PC-9 (cell line): ENCODE measurements at regions not wholly inside any gene's neighbourhood (a gene's known extent, or its start where the extent isn't known, plus 50 kb on each side); places are given as distances from the start of the nearest gene placed in this dataset.

Experiments used
- BruUV-seq: library from RNA; stranded (reverse); fragments of 400-500 nt; replicated peaks from 2 replicates; lab custom pipeline; 2021; lab: Mats Ljungman, UMichigan
- CTCF ChIA-PET: fragments of 300-600 bp; sonication (Branson Sonifier 250); formaldehyde crosslinking; loops from one replicate; lab custom pipeline; 2022; ENCODE audit warnings: antibody characterized with exemption; lab: Charles Lee
- POLR2A ChIA-PET: fragments of 300-600 bp; sonication (Branson Sonifier 250); formaldehyde crosslinking; loops from one replicate; lab custom pipeline; 2022; ENCODE audit warnings: antibody characterized with exemption; ENCODE audit not compliant: unreplicated experiment; lab: Charles Lee
- DNase-seq, 2 experiments: peaks; one replicate each; pipeline versions ENCODE4 v3.0.0 to v3.0.0-alpha.2; 2015 to 2022; ENCODE audit warnings: mixed read lengths in 1 of 2
- H2AFZ ChIP-seq: fragments of 200-600 bp; sonication (generic); 2 replicates; pipeline ENCODE4 v1.8.1; 2017; ENCODE audit warnings: antibody characterized with exemption
- H3F3A ChIP-seq: fragments of 200-600 bp; sonication (generic); 2 replicates; pipeline ENCODE4 v1.8.1; 2017; ENCODE audit warnings: antibody characterized with exemption, mild to moderate bottlenecking, low read depth; ENCODE audit not compliant: insufficient read depth
- H3K27ac ChIP-seq: fragments of 200-600 bp; sonication (generic); 2 replicates; pipeline ENCODE4 v1.6.1; 2016; ENCODE audit warnings: mixed run types
- H3K27me3 ChIP-seq: fragments of 200-600 bp; sonication (generic); 2 replicates; pipeline ENCODE4 v1.6.1; 2016; ENCODE audit warnings: low read depth, mixed run types; ENCODE audit not compliant: insufficient read depth
- H3K36me3 ChIP-seq: fragments of 200-600 bp; sonication (generic); 2 replicates; pipeline ENCODE4 v1.6.1; 2016; ENCODE audit warnings: low read depth, mixed run types
- H3K4me1 ChIP-seq: fragments of 200-600 bp; sonication (generic); replicated peaks from 2 replicates; pipeline ENCODE4 v1.6.1; 2016; ENCODE audit warnings: mixed run types; ENCODE audit not compliant: insufficient read depth
- H3K4me2 ChIP-seq: fragments of 200-600 bp; sonication (generic); 2 replicates; pipeline ENCODE4 v1.6.1; 2017; ENCODE audit warnings: mixed run types
- H3K4me3 ChIP-seq: fragments of 200-600 bp; sonication (generic); 2 replicates; pipeline ENCODE4 v1.6.1; 2016; ENCODE audit warnings: mixed run types
- H3K79me2 ChIP-seq: fragments of 200-600 bp; sonication (generic); 2 replicates; pipeline ENCODE4 v1.6.1; 2017; ENCODE audit warnings: low read depth, mixed run types
- H3K9me2 ChIP-seq: fragments of 200-600 bp; sonication (generic); 2 replicates; pipeline ENCODE4 v1.8.1; 2017; ENCODE audit warnings: mild to moderate bottlenecking; ENCODE audit not compliant: insufficient read depth
- H3K9me3 ChIP-seq: fragments of 200-600 bp; sonication (generic); 2 replicates; pipeline ENCODE4 v1.8.1; 2016; ENCODE audit warnings: low read depth; ENCODE audit not compliant: insufficient read depth
- H4K20me1 ChIP-seq: fragments of 200-600 bp; sonication (generic); 2 replicates; pipeline ENCODE4 v1.8.1; 2017; ENCODE audit not compliant: insufficient read depth
- CTCF ChIP-seq: fragments of 200-600 bp; sonication (generic); conservative IDR thresholded peaks from 2 replicates; pipeline ENCODE4 v1.6.1; 2017; ENCODE audit warnings: mixed run types, antibody characterized with exemption, mild to moderate bottlenecking, moderate library complexity
- EZH2 ChIP-seq: fragments of 200-600 bp; sonication (generic); IDR thresholded peaks from 2 replicates; pipeline ENCODE4 v1.8.0; 2017; ENCODE audit warnings: antibody characterized with exemption, low read depth
- intact Hi-C: fragments of 100-400 bp; cut with micrococcal nuclease; formaldehyde crosslinking; loops from one replicate; pipeline ENCODE4 v1.10.0; 2022; ENCODE audit not compliant: unreplicated experiment

DNA sequence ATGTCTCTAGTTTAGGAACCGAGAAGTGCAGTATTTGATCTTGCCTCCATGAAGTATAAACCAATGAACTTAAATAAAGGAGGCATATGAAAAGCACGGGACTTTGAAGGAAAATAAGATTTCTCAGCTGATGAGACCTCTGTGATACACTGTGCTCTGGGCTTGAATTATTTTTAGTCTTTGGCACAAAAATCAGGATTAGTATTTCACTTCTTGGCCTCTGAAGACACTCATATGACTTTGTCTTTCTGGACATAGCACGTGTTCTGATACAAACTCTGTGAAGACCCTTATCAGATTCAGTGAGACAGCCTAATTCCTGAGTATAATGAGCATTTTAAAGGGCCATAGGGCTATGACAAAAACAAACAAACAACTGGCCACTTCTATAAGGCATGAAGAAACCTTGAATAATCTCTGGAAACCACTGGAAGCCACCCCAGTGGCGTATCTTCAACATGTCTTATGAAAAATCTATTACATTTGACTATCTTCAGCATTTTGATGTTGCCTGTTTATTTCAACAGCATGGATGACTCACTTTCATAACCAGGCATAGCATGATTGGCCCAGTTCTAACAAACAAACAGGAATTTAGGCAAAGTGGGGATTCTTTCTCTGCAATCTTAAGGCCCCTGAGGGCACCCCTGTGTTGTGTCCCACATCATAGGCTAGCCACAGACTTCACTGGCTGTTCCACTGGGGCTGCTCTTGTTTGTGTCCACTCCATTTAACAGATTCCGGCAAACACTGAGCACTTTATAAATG lies 90.3 kb upstream of the ZNF462 start:
- TF ChIP-seq CTCF (no peak), EZH2 (no peak)
- no peak overlapping the region for H3K4me2 ChIP-seq
- POLR2A ChIA-PET = no interaction called here
- CTCF ChIA-PET = no interaction called here
- no peak for DNase-seq
- 0 out of 2 replicates have a peak, but pooled peaks cover 3% of the 10 kb centered on the region for H3K4me1 ChIP-seq
- H3K9me3 ChIP-seq = no peaks in the 10 kb centered on the region
- no peaks in the 10 kb centered on the region for H3K9me2 ChIP-seq
- H2AFZ ChIP-seq = no peak overlapping the region
- H3K4me3 ChIP-seq = no peak overlapping the region
- H3K79me2 ChIP-seq = no peaks in the 10 kb centered on the region
- no peaks in the 10 kb centered on the region for H4K20me1 ChIP-seq
- BruUV-seq = no TSS peak
- H3K36me3 ChIP-seq = no peaks in the 10 kb centered on the region
- H3K27me3 ChIP-seq = no peaks in the 10 kb centered on the region
- intact Hi-C loops = no loop called here
- no peaks in the 10 kb centered on the region for H3F3A ChIP-seq
- H3K27ac ChIP-seq = no peak overlapping the region

GRCh38 chr9:106773750-106774149 lies 89.2 kb upstream of the ZNF462 start:
- Histone ChIP-seq H3K4me1 (0 out of 2 replicates have a peak, but pooled peaks cover 3% of the 10 kb centered on the region), H3F3A (no peaks in the 10 kb centered on the region), H3K79me2 (no peaks in the 10 kb centered on the region), H3K27ac (no peak overlapping the region), H3K9me3 (no peaks in the 10 kb centered on the region), H3K9me2 (no peaks in the 10 kb centered on the region), H2AFZ (no peak overlapping the region), H3K4me3 (no peak overlapping the region), H4K20me1 (no peaks in the 10 kb centered on the region), H3K27me3 (no peaks in the 10 kb centered on the region), H3K36me3 (no peaks in the 10 kb centered on the region), H3K4me2 (no peak overlapping the region)
- no peak for DNase-seq
- no peak for TF ChIP-seq CTCF
- TF ChIP-seq EZH2 = no peak
- intact Hi-C loops = no loop called here
- ChIA-PET POLR2A (no interaction called here), CTCF (no interaction called here)
- BruUV-seq = no TSS peak

- TF ChIP-seq EZH2 = no peak
- no peak for TF ChIP-seq CTCF
- no peaks in the 10 kb centered on the region for H3F3A ChIP-seq
- DNase-seq = no peak
- no peaks in the 10 kb centered on the region for H4K20me1 ChIP-seq
- H3K4me3 ChIP-seq = no peak overlapping the region
- POLR2A ChIA-PET = interaction anchor here (0.9 kb wide), 1 partner anchor 308 kb away, joined by 9 read pairs; no protein-coding TSS in a partner anchor
- intact Hi-C loops = no loop called here
- H3K9me2 ChIP-seq = no peaks in the 10 kb centered on the region
- no peak overlapping the region for H3K4me2 ChIP-seq
- H3K4me1 ChIP-seq = 0 out of 2 replicates have a peak, but pooled peaks cover 3% of the 10 kb centered on the region
- no peak overlapping the region for H2AFZ ChIP-seq
- no peaks in the 10 kb centered on the region for H3K36me3 ChIP-seq
- H3K27me3 ChIP-seq = no peaks in the 10 kb centered on the region
- CTCF ChIA-PET = no interaction called here
- BruUV-seq = no TSS peak
- no peaks in the 10 kb centered on the region for H3K9me3 ChIP-seq
- H3K79me2 ChIP-seq = no peaks in the 10 kb centered on the region
- H3K27ac ChIP-seq = no peak overlapping the region
These were observed 87.0 kb upstream of the ZNF462 start for GRCh38 chr9:106775960-106776359.
